DOHH2 (cell line): ENCODE measurements at regions not wholly inside any gene's neighbourhood (a gene's known extent, or its start where the extent isn't known, plus 50 kb on each side); places are given as distances from the start of the nearest gene placed in this dataset.
"Not testable (repeated sequence)": the region's sequence is repeated elsewhere in the genome, so short reads cannot be mapped to it uniquely, and the experiment has no call there.

ENCODE experiments used
- H3F3A ChIP-seq: fragments of 200-600 bp; sonication (generic), shearing (Covaris generic); 2 replicates; pipeline ENCODE4 v1.6.0; 2016; ENCODE audit warnings: antibody characterized with exemption, mild to moderate bottlenecking; ENCODE audit not compliant: control insufficient read depth, insufficient read depth
- H3K27ac ChIP-seq: fragments of 200-600 bp; sonication (generic); 2 replicates; pipeline ENCODE4 v1.5.1; 2014; ENCODE audit warnings: low read depth, mild to moderate bottlenecking, low read length, moderate library complexity
- H3K27me3 ChIP-seq: fragments of 200-600 bp; sonication (generic); 2 replicates; pipeline ENCODE4 v1.6.1; 2014; ENCODE audit warnings: mild to moderate bottlenecking, low read length, mixed read lengths; ENCODE audit not compliant: control insufficient read depth
- H3K36me3 ChIP-seq: fragments of 200-600 bp; sonication (generic); 2 replicates; pipeline ENCODE4 v1.6.1; 2014; ENCODE audit warnings: mild to moderate bottlenecking, low read length, moderate library complexity, mixed read lengths; ENCODE audit not compliant: control insufficient read depth
- H3K4me1 ChIP-seq: fragments of 200-600 bp; sonication (generic); 2 replicates; pipeline ENCODE4 v1.6.1; 2014; ENCODE audit warnings: mild to moderate bottlenecking, low read length, mixed read lengths; ENCODE audit not compliant: control insufficient read depth
- H3K4me2 ChIP-seq: fragments of 200-600 bp; sonication (generic); 2 replicates; pipeline ENCODE4 v1.6.0; 2014; ENCODE audit warnings: mild to moderate bottlenecking, low read length, moderate library complexity
- H3K4me3 ChIP-seq: fragments of 200-600 bp; sonication (generic); 2 replicates; pipeline ENCODE4 v1.5.1; 2014; ENCODE audit warnings: mild to moderate bottlenecking, low read length, mixed read lengths
- H3K79me2 ChIP-seq: fragments of 200-600 bp; sonication (generic); 2 replicates; pipeline ENCODE4 v1.6.1; 2014; ENCODE audit warnings: mild to moderate bottlenecking, low read length, mixed read lengths; ENCODE audit not compliant: control insufficient read depth
- H3K9me2 ChIP-seq: fragments of 200-600 bp; sonication (generic); replicated peaks from 2 replicates; pipeline ENCODE4 v1.6.1; 2014; ENCODE audit warnings: mild to moderate bottlenecking, low read length, mixed read lengths; ENCODE audit not compliant: control insufficient read depth
- H3K9me3 ChIP-seq: fragments of 200-600 bp; sonication (generic); 2 replicates; pipeline ENCODE4 v1.6.1; 2014; ENCODE audit warnings: antibody characterized with exemption, low read length, mixed read lengths; ENCODE audit not compliant: control insufficient read depth, insufficient read depth
- H4K20me1 ChIP-seq: fragments of 200-600 bp; sonication (generic); 2 replicates; pipeline ENCODE4 v1.6.0; 2014; ENCODE audit warnings: low read depth, mild to moderate bottlenecking, antibody characterized with exemption, low read length, moderate library complexity; ENCODE audit not compliant: control insufficient read depth, insufficient read depth
- EZH2phosphoT487 ChIP-seq: fragments of 200-600 bp; sonication (generic); IDR thresholded peaks from 2 replicates; pipeline ENCODE4 v1.6.1; 2017; ENCODE audit warnings: borderline replicate concordance, mild to moderate bottlenecking, antibody characterized with exemption, low read length, moderate library complexity, mixed read lengths
- TF ChIP-seq, protein P1 (sequence below): fragments of 200-600 bp; sonication (generic); IDR thresholded peaks from one replicate; pipeline ENCODE4 v1.5.1; 2014; ENCODE audit warnings: antibody characterized with exemption, mild to moderate bottlenecking, low read depth, low read length; ENCODE audit not compliant: poor library complexity, severe bottlenecking

- Histone ChIP-seq H3F3A (no peaks in the 10 kb centered on the region), H4K20me1 (no peaks in the 10 kb centered on the region), H3K9me3 (no peaks in the 10 kb centered on the region), H3K4me2 (no peak overlapping the region), H3K79me2 (no peaks in the 10 kb centered on the region), H3K27ac (no peak overlapping the region), H3K36me3 (no peaks in the 10 kb centered on the region), H3K4me3 (no peak overlapping the region), H3K4me1 (no peaks in the 10 kb centered on the region), H3K27me3 (no peaks in the 10 kb centered on the region), H3K9me2 (no peaks in the 10 kb centered on the region)
- TF ChIP-seq EZH2phosphoT487, result no peak
- TF ChIP-seq, protein P1, sequence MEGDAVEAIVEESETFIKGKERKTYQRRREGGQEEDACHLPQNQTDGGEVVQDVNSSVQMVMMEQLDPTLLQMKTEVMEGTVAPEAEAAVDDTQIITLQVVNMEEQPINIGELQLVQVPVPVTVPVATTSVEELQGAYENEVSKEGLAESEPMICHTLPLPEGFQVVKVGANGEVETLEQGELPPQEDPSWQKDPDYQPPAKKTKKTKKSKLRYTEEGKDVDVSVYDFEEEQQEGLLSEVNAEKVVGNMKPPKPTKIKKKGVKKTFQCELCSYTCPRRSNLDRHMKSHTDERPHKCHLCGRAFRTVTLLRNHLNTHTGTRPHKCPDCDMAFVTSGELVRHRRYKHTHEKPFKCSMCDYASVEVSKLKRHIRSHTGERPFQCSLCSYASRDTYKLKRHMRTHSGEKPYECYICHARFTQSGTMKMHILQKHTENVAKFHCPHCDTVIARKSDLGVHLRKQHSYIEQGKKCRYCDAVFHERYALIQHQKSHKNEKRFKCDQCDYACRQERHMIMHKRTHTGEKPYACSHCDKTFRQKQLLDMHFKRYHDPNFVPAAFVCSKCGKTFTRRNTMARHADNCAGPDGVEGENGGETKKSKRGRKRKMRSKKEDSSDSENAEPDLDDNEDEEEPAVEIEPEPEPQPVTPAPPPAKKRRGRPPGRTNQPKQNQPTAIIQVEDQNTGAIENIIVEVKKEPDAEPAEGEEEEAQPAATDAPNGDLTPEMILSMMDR, result no peak
Measured at GRCh38 chr15:20376872-20377271, 164.7 kb downstream of the GOLGA6L6 start.

DNA sequence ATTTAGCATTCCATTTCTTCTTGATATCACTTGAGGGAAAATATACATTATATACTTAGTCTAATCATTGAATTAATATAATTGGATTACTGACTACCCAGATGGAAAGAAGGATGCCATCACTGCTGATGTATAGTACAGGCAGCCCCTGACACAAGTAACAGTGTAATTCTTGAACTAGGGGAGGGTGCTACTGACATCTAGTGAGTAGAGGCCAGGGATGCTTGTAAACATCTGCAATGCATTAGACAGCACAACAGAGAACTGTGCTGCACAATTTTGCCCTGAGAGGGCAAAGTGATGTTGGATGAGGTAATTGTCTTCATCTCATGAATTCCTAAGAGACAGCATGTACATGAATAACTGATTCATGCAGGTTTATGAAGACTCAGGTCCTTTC is 169.2 kb downstream of the GOLGA6L6 start:
- H3K4me1 ChIP-seq, H3K9me3 ChIP-seq, H3K27ac ChIP-seq, H3K27me3 ChIP-seq, H3K36me3 ChIP-seq, H3K4me2 ChIP-seq, H3K4me3 ChIP-seq, H3K79me2 ChIP-seq, H4K20me1 ChIP-seq, H3F3A ChIP-seq, H3K9me2 ChIP-seq: not testable (repeated sequence)

DNA sequence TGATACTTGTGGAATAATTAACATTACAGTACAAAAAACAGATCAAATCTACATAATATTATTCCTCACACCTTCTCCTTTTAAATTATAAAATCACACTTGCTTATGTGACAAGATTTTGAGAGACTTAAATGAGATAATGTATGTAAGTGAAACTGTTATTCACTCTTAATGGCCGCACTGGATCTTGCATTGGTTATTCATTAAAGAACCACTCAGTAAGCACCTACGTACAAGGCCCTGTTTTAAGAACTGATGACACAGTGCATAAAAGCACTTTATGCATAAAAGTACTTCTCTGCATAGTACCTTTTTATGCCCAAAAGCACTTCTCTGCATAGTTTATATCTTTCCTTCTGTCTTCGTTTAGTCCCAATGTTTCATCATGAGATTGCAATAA is 172.1 kb downstream of the GOLGA6L6 start:
- Histone ChIP-seq H3K79me2 (no peaks in the 10 kb centered on the region), H3K4me3 (no peak overlapping the region), H3K4me1 (no peaks in the 10 kb centered on the region), H3F3A (no peaks in the 10 kb centered on the region), H3K36me3 (no peaks in the 10 kb centered on the region), H4K20me1 (no peaks in the 10 kb centered on the region), H3K27ac (no peak overlapping the region), H3K27me3 (no peaks in the 10 kb centered on the region), H3K9me2 (no peaks in the 10 kb centered on the region), H3K4me2 (no peak overlapping the region), H3K9me3 (no peaks in the 10 kb centered on the region)
- TF ChIP-seq, protein P1, result no peak
- no peak for TF ChIP-seq EZH2phosphoT487

DNA sequence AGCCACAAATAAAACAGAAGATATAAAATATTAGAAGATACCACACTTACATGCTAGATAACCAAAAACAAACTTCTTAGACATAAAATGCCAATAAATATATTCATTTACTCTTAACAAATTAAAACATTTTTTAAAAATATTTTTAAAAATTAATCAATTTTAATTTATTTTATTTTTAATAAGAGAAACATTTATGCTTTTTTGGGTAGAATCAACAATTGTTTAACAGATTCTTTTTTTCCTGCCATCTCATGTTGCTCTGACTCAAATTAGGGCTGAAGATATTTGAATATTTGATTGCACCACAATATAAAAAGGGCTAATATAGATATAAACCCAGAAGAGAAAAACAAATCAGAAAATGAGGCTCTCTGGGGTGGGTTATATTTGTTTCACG is 172.6 kb downstream of the GOLGA6L6 start:
- TF ChIP-seq, protein P1, result no peak
- no peak for TF ChIP-seq EZH2phosphoT487
- H3F3A ChIP-seq, result no peaks in the 10 kb centered on the region
- no peak overlapping the region for H3K4me2 ChIP-seq
- no peaks in the 10 kb centered on the region for H3K9me3 ChIP-seq
- no peaks in the 10 kb centered on the region; the same call in 1 of the 2 replicates for H3K27me3 ChIP-seq
- H3K4me1 ChIP-seq, result no peaks in the 10 kb centered on the region
- H3K36me3 ChIP-seq, result no peaks in the 10 kb centered on the region
- H3K4me3 ChIP-seq, result no peak overlapping the region
- H3K79me2 ChIP-seq, result no peaks in the 10 kb centered on the region
- no peaks in the 10 kb centered on the region for H3K9me2 ChIP-seq
- H4K20me1 ChIP-seq, result no peaks in the 10 kb centered on the region
- no peak overlapping the region for H3K27ac ChIP-seq
